Ascending aorta (tissue), 2 donors: ENCODE measurements at regions not wholly inside any gene's neighbourhood (a gene's known extent, or its start where the extent isn't known, plus 50 kb on each side); places are given as distances from the start of the nearest gene placed in this dataset.
"Not testable (repeated sequence)": the region's sequence is repeated elsewhere in the genome, so short reads cannot be mapped to it uniquely, and the experiment has no call there.

Source experiments
- DNase-seq, 2 donors: peaks; one replicate each; pipeline ENCODE4 v3.0.0-alpha.2; 2019; ENCODE audit warnings: low spot score in 2 of 2
- H3K27ac ChIP-seq, 2 donors: fragments of 200-600 bp; sonication (generic); one replicate each; pipeline ENCODE4 v1.5.1; 2016 to 2017; ENCODE audit warnings: mild to moderate bottlenecking in 1 of 2
- H3K27me3 ChIP-seq: fragments of 200-600 bp; sonication (generic); one replicate; pipeline ENCODE4 v1.5.1; 2017
- H3K36me3 ChIP-seq, 2 donors: fragments of 200-600 bp; sonication (generic); one replicate each; pipeline ENCODE4 v1.5.1; 2016
- H3K4me1 ChIP-seq, 2 donors: fragments of 200-600 bp; sonication (generic); one replicate each; pipeline ENCODE4 v1.5.1; 2016 to 2017; ENCODE audit warnings: mild to moderate bottlenecking in 1 of 2
- H3K4me3 ChIP-seq, 2 donors: fragments of 200-600 bp; sonication (generic); one replicate each; pipeline ENCODE4 v1.5.1; 2016 to 2017; ENCODE audit warnings: mild to moderate bottlenecking in 1 of 2
- H3K9me3 ChIP-seq, 2 donors: fragments of 200-600 bp; sonication (generic); one replicate each; pipeline ENCODE4 v1.5.1; 2016
- CTCF ChIP-seq, 3 experiments: fragments of 200-600 bp in 2 of 3; fragments of 450-650 bp in 1 of 3; sonication (generic) in 2 of 3; IDR thresholded peaks; one replicate each; pipeline ENCODE4 v1.5.1; 2016 to 2019; ENCODE audit warnings: antibody characterized with exemption in 3 of 3, mild to moderate bottlenecking in 1 of 3, moderate library complexity in 1 of 3
- intact Hi-C: fragments of 100-400 bp; cut with DNase I; formaldehyde crosslinking; loops from one replicate; pipeline ENCODE4 v1.15.1; 2023

GRCh38 chr16:51262428-51262827 lies 111.4 kb upstream of the SALL1 start:
- no peaks in the 10 kb centered on the region for H3K4me1 ChIP-seq
- H3K36me3 ChIP-seq = no peaks in the 10 kb centered on the region
- H3K27me3 ChIP-seq = no peaks in the 10 kb centered on the region
- no peak for DNase-seq
- intact Hi-C loops = no loop called here
- no peak overlapping the region for H3K27ac ChIP-seq
- no peaks in the 10 kb centered on the region for H3K9me3 ChIP-seq
- TF ChIP-seq CTCF (IDR thresholded peaks at IDR 0.05) = no peak
- H3K4me3 ChIP-seq = no peak overlapping the region

GRCh38 chr16:51261919-51262318 lies 110.8 kb upstream of the SALL1 start:
- DNase-seq = no peak
- H3K27me3 ChIP-seq = no peaks in the 10 kb centered on the region
- no peak overlapping the region for H3K27ac ChIP-seq
- intact Hi-C loops = no loop called here
- no peak for TF ChIP-seq CTCF (IDR thresholded peaks at IDR 0.05)
- no peaks in the 10 kb centered on the region for H3K9me3 ChIP-seq
- no peaks in the 10 kb centered on the region for H3K36me3 ChIP-seq
- H3K4me1 ChIP-seq = no peaks in the 10 kb centered on the region
- H3K4me3 ChIP-seq = no peak overlapping the region

- H3K27ac ChIP-seq = no peak overlapping the region
- H3K27me3 ChIP-seq = no peaks in the 10 kb centered on the region
- no peak overlapping the region for H3K4me3 ChIP-seq
- no peak for DNase-seq
- intact Hi-C loops = no loop called here
- no peak for TF ChIP-seq CTCF (IDR thresholded peaks at IDR 0.05)
- H3K9me3 ChIP-seq = no peaks in the 10 kb centered on the region
- H3K4me1 ChIP-seq = no peaks in the 10 kb centered on the region
- no peaks in the 10 kb centered on the region for H3K36me3 ChIP-seq
These were observed 104.4 kb upstream of the SALL1 start for GRCh38 chr16:51255349-51255972.

- DNase-seq, intact Hi-C loops, H3K4me1 ChIP-seq, H3K27me3 ChIP-seq, H3K27ac ChIP-seq, H3K9me3 ChIP-seq, H3K36me3 ChIP-seq, H3K4me3 ChIP-seq: not testable (repeated sequence)
These were observed 103.3 kb upstream of the SALL1 start for GRCh38 chr16:51254390-51254789.

- H3K4me3 ChIP-seq = no peak overlapping the region
- no peaks in the 10 kb centered on the region for H3K36me3 ChIP-seq
- DNase-seq = no peak
- H3K4me1 ChIP-seq = no peaks in the 10 kb centered on the region
- TF ChIP-seq CTCF (IDR thresholded peaks at IDR 0.05) = no peak
- no peak overlapping the region for H3K27ac ChIP-seq
- H3K27me3 ChIP-seq = no peaks in the 10 kb centered on the region
- no peaks in the 10 kb centered on the region for H3K9me3 ChIP-seq
- intact Hi-C loops = no loop called here
These were observed 97.1 kb upstream of the SALL1 start for GRCh38 chr16:51248217-51248616.

- Histone ChIP-seq H3K4me3 (no peak overlapping the region), H3K36me3 (no peaks in the 10 kb centered on the region), H3K9me3 (no peaks in the 10 kb centered on the region), H3K27me3 (no peaks in the 10 kb centered on the region), H3K27ac (no peak overlapping the region), H3K4me1 (no peaks in the 10 kb centered on the region)
- intact Hi-C loops = no loop called here
- DNase-seq = no peak
- TF ChIP-seq CTCF (IDR thresholded peaks at IDR 0.05) = no peak
These were observed 94.6 kb upstream of the SALL1 start for GRCh38 chr16:51245658-51245995.
